Suprapubic skin (tissue), 3 donors: ENCODE measurements at regions not wholly inside any gene's neighbourhood (a gene's known extent, or its start where the extent isn't known, plus 50 kb on each side); places are given as distances from the start of the nearest gene placed in this dataset.

ENCODE experiments used
- POLR2AphosphoS5 ChIP-seq, 3 donors: sonication (generic); formaldehyde crosslinking; IDR thresholded peaks; one replicate each; pipeline ENCODE4 v1.6.1; 2017; ENCODE audit warnings: antibody characterized with exemption in 3 of 3
- TF ChIP-seq, protein P1 (sequence below), 2 donors: fragments of 200-600 bp in 1 of 2; fragments of 450-650 bp in 1 of 2; sonication (generic) in 1 of 2; IDR thresholded peaks; one replicate each; pipeline ENCODE4 v1.5.1; 2016 to 2019; ENCODE audit warnings: antibody characterized with exemption in 2 of 2, mild to moderate bottlenecking in 1 of 2, moderate library complexity in 1 of 2

DNA sequence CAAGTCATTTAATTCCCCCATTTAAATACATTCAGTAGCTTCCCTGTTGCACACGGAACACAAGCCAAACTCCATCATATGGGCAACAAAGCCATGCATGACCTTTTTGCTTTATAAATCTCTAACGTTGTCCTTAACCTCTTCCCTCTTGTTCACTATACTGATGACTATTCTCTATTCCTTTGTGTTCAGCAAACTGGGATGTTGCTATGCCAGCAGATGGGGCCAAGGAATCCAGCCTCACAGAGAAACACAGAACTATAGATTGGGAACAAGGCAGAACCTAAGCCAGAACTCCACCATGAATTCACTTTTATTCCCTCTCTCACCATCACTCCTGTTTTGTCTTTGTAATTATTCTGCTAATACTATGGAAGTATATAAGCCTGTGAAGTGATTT is 398.4 kb downstream of the TUSC7 start:
- TF ChIP-seq POLR2AphosphoS5 (IDR thresholded peaks at IDR 0.05), result no peak
- TF ChIP-seq, protein P1, sequence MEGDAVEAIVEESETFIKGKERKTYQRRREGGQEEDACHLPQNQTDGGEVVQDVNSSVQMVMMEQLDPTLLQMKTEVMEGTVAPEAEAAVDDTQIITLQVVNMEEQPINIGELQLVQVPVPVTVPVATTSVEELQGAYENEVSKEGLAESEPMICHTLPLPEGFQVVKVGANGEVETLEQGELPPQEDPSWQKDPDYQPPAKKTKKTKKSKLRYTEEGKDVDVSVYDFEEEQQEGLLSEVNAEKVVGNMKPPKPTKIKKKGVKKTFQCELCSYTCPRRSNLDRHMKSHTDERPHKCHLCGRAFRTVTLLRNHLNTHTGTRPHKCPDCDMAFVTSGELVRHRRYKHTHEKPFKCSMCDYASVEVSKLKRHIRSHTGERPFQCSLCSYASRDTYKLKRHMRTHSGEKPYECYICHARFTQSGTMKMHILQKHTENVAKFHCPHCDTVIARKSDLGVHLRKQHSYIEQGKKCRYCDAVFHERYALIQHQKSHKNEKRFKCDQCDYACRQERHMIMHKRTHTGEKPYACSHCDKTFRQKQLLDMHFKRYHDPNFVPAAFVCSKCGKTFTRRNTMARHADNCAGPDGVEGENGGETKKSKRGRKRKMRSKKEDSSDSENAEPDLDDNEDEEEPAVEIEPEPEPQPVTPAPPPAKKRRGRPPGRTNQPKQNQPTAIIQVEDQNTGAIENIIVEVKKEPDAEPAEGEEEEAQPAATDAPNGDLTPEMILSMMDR (IDR thresholded peaks at IDR 0.05), result no peak
